GM06990 (cell line): ENCODE measurements at regions not wholly inside any gene's neighbourhood (a gene's known extent, or its start where the extent isn't known, plus 50 kb on each side); places are given as distances from the start of the nearest gene placed in this dataset.

Experiments
- DNase-seq: peaks from one replicate; pipeline ENCODE4 v3.0.0-alpha.2; 2011; ENCODE audit not compliant: insufficient read length; ENCODE audit errors: extremely low read depth
- H3K27me3 ChIP-seq: replicated peaks from 2 replicates; pipeline ENCODE4 v1.6.0; 2011; ENCODE audit warnings: low read length; ENCODE audit not compliant: control insufficient read depth, insufficient read depth
- H3K36me3 ChIP-seq: 2 replicates; pipeline ENCODE4 v1.5.1; 2011; ENCODE audit warnings: low read length; ENCODE audit not compliant: control insufficient read depth, insufficient read depth
- H3K4me3 ChIP-seq: replicated peaks from 2 replicates; pipeline ENCODE4 v1.5.1; 2011; ENCODE audit warnings: low read depth, mild to moderate bottlenecking, control low read depth, low read length
- CTCF ChIP-seq: IDR thresholded peaks from 2 replicates; pipeline ENCODE4 v1.5.1; 2011; ENCODE audit warnings: low read length, control low read depth, mild to moderate bottlenecking, inconsistent platforms; ENCODE audit not compliant: insufficient read depth, poor library complexity, severe bottlenecking

- DNase-seq, result no peak
- no peak for TF ChIP-seq CTCF
- H3K27me3 ChIP-seq, result no peaks in the 10 kb centered on the region
- H3K4me3 ChIP-seq, result no peak overlapping the region
- no peaks in the 10 kb centered on the region for H3K36me3 ChIP-seq
Measured at GRCh38 chr3:103495186-103495585, 1060.4 kb downstream of the ZPLD1 start.

- no peak for DNase-seq
- no peaks in the 10 kb centered on the region for H3K27me3 ChIP-seq
- no peak for TF ChIP-seq CTCF
- H3K4me3 ChIP-seq, result no peak overlapping the region
- no peaks in the 10 kb centered on the region for H3K36me3 ChIP-seq
Measured at GRCh38 chr3:103499132-103499900, 1064.5 kb downstream of the ZPLD1 start.

- Histone ChIP-seq H3K36me3 (no peaks in the 10 kb centered on the region), H3K27me3 (no peaks in the 10 kb centered on the region), H3K4me3 (no peak overlapping the region)
- TF ChIP-seq CTCF, result no peak
- DNase-seq, result no peak
Measured at GRCh38 chr3:103499967-103500366, 1065.2 kb downstream of the ZPLD1 start.

GRCh38 chr3:103510760-103511159 is 1075.9 kb downstream of the ZPLD1 start:
- no peak for TF ChIP-seq CTCF
- no peaks in the 10 kb centered on the region for H3K36me3 ChIP-seq
- H3K4me3 ChIP-seq, result no peak overlapping the region
- DNase-seq, result no peak
- no peaks in the 10 kb centered on the region for H3K27me3 ChIP-seq

- H3K36me3 ChIP-seq, result no peaks in the 10 kb centered on the region
- DNase-seq, result no peak
- no peaks in the 10 kb centered on the region for H3K27me3 ChIP-seq
- no peak overlapping the region for H3K4me3 ChIP-seq
- TF ChIP-seq CTCF, result no peak
Measured at GRCh38 chr3:103511891-103512290, 1077.1 kb downstream of the ZPLD1 start.

- H3K36me3 ChIP-seq, result no peaks in the 10 kb centered on the region
- no peak for TF ChIP-seq CTCF
- DNase-seq, result no peak
Measured at GRCh38 chr3:103512595-103512994, 1077.8 kb downstream of the ZPLD1 start.

More at GRCh38 chr3:103512595-103512994, 1077.8 kb downstream of the ZPLD1 start:
- Histone ChIP-seq H3K4me3 (no peak overlapping the region), H3K27me3 (no peaks in the 10 kb centered on the region)
